Head of caudate nucleus (tissue), 42 donors: ENCODE measurements at regions not wholly inside any gene's neighbourhood (a gene's known extent, or its start where the extent isn't known, plus 50 kb on each side); places are given as distances from the start of the nearest gene placed in this dataset.
"Not testable (repeated sequence)": the region's sequence is repeated elsewhere in the genome, so short reads cannot be mapped to it uniquely, and the experiment has no call there.

Source experiments
- DNase-seq, 42 donors: peaks; one replicate each; pipeline versions ENCODE4 v3.0.0 to v3.0.0-alpha.2; 2020 to 2021; ENCODE audit warnings: mixed read lengths in 7 of 42
- intact Hi-C: fragments of 100-400 bp; cut with DNase I; formaldehyde crosslinking; loops from one replicate; pipeline ENCODE4 v1.15.0; 2022

- DNase-seq, result no peak
- intact Hi-C loops, result no loop called here
Observed at GRCh38 chr5:30458681-30459080, 734.8 kb upstream of the CDH6 start.

- DNase-seq, intact Hi-C loops: not testable (repeated sequence)
Observed at GRCh38 chr5:30455484-30455883, 738.0 kb upstream of the CDH6 start.

GRCh38 chr5:30453168-30453567 is 740.3 kb upstream of the CDH6 start:
- DNase-seq, result no peak
- intact Hi-C loops, result no loop called here

- no peak for DNase-seq
- intact Hi-C loops, result no loop called here
Observed at GRCh38 chr5:30450153-30450552, 743.3 kb upstream of the CDH6 start.

GRCh38 chr5:30447431-30447830 is 746.1 kb upstream of the CDH6 start:
- no peak for DNase-seq
- intact Hi-C loops, result no loop called here

GRCh38 chr5:30446456-30446855 is 747.0 kb upstream of the CDH6 start:
- intact Hi-C loops, result no loop called here
- no peak for DNase-seq

GRCh38 chr5:30438785-30439184 is 754.7 kb upstream of the CDH6 start:
- DNase-seq, result no peak
- intact Hi-C loops, result no loop called here

- intact Hi-C loops, result no loop called here
- DNase-seq, result no peak
Observed at GRCh38 chr5:30436691-30437090, 756.8 kb upstream of the CDH6 start.

GRCh38 chr5:30428866-30429407 is 764.5 kb upstream of the CDH6 start:
- intact Hi-C loops, DNase-seq: not testable (repeated sequence)

- DNase-seq, result no peak
- intact Hi-C loops, result no loop called here
Observed at GRCh38 chr5:30414078-30414477, 779.4 kb upstream of the CDH6 start.

GRCh38 chr5:30413540-30413939 is 779.9 kb upstream of the CDH6 start:
- intact Hi-C loops, result no loop called here
- DNase-seq, result no peak

- no peak for DNase-seq
- intact Hi-C loops, result no loop called here
Observed at GRCh38 chr5:30405821-30406220, 787.7 kb upstream of the CDH6 start.

GRCh38 chr5:30401479-30402058 is 791.9 kb upstream of the CDH6 start:
- intact Hi-C loops, result no loop called here

GRCh38 chr5:30398423-30398822 is 795.1 kb upstream of the CDH6 start:
- intact Hi-C loops, result no loop called here

More at GRCh38 chr5:30401479-30402058, 791.9 kb upstream of the CDH6 start:
- peak; percentile 2 to 79 (median 48) for DNase-seq

GRCh38 chr5:30392897-30393296 is 800.6 kb upstream of the CDH6 start:
- DNase-seq, result no peak
- intact Hi-C loops, result no loop called here

More at GRCh38 chr5:30398423-30398822, 795.1 kb upstream of the CDH6 start:
- DNase-seq, result no peak

- DNase-seq, result no peak
- intact Hi-C loops, result no loop called here
Observed at GRCh38 chr5:30390095-30390494, 803.4 kb upstream of the CDH6 start.

GRCh38 chr5:30387974-30388632 is 805.4 kb upstream of the CDH6 start:
- DNase-seq, result no peak
- intact Hi-C loops, result no loop called here

- no peak for DNase-seq
- intact Hi-C loops, result no loop called here
Observed at GRCh38 chr5:30385754-30386153, 807.7 kb upstream of the CDH6 start.

GRCh38 chr5:30384171-30384570 is 809.3 kb upstream of the CDH6 start:
- intact Hi-C loops, result no loop called here
- DNase-seq, result no peak

GRCh38 chr5:30380228-30380627 is 813.3 kb upstream of the CDH6 start:
- DNase-seq, result no peak
- intact Hi-C loops, result no loop called here

- DNase-seq, result no peak
- intact Hi-C loops, result loop anchor here (5.0 kb wide), 1 partner anchor 90 kb away; no protein-coding TSS in a partner anchor
Observed at GRCh38 chr5:30376848-30377247, 816.6 kb upstream of the CDH6 start.
